Activated CD8-positive, alpha-beta memory T cell treated with anti-CD3 and anti-CD28 coated beads for 48 hours (primary cell): ENCODE measurements at regions not wholly inside any gene's neighbourhood (a gene's known extent, or its start where the extent isn't known, plus 50 kb on each side); places are given as distances from the start of the nearest gene placed in this dataset.
"Not testable (repeated sequence)": the region's sequence is repeated elsewhere in the genome, so short reads cannot be mapped to it uniquely, and the experiment has no call there.

Experiments used
- DNase-seq, 3 experiments: peaks; one replicate each; pipeline ENCODE4 v3.0.0-alpha.2; 2020; ENCODE audit warnings: low read depth in 2 of 3, low spot score in 2 of 3

DNA sequence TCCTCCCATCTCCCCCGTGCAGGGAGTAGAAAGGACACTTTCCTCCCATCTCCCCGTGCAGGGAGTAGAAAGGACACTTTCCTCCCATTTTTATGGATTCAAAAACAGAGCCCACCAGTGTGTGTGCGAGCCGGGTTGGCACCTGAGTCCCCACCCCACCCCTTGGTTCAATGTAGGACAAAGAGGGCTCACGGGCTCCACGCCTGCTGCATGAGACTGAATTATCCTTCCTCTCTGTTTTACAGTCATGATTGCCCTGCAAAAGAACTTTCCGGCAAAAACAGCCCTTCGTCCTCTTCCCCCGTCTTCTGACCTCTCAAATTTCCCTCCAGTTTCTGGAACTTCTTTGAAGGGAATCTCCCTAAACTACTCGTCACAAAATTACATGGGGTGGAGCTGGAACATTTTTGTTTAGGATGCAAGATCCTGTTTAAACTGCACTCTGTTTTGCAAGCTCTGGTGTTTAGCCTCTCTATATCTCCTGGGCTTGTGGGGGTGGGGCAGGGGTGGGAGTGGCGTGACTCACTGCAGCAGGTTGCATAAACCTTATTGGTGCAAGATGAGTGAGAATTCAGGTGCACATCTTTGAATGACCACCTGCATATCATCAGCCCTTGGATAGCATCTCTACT lies 99.8 kb downstream of the PSMG1 start:
- DNase-seq = no peak

GRCh38 chr21:39082656-39083376 lies 100.4 kb downstream of the PSMG1 start:
- no peak for DNase-seq

GRCh38 chr21:39080366-39080765 lies 102.9 kb downstream of the PSMG1 start:
- no peak for DNase-seq

- DNase-seq = no peak
Observed at GRCh38 chr21:39079617-39080016, 103.6 kb downstream of the PSMG1 start.

- no peak for DNase-seq
Observed at GRCh38 chr21:39078322-39079065, 104.8 kb downstream of the PSMG1 start.

DNA sequence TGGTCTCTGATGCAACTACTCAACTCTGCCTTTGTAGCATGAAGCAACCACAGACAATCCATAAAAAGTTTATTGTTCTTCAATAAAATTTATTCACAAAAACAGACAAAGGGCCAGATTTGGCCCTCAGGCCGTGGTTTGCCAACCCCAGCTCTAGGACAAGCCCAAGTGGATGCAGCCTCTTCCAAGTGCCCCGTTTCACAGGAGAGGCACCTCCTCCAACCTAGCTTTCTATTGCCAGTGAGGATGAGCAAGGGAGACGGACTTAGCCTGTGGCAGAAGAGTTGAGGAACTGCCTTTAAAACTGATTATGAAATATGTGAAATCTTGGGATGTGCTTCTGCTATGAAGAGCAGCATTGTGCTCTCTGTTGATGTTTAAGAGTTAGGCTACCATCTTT lies 105.4 kb downstream of the PSMG1 start:
- DNase-seq = no peak

DNA sequence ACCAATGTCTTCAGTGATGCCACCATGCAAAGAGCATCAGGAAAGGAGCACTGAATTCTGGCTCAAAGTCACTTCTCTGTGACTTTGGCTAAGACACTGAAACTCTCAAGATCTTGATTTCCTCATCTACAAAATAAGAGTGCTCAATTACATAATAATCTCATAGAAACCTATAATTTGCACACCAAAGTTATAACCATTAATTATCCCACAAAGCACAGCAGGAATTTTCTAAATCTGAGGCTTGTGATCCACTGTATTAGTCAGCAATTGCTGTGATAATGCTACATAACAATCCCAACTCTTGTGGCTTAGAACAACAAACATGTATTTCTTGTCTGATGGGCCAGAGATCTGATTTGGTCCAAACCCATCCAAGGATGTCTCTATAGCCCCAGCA lies 108.7 kb downstream of the PSMG1 start:
- DNase-seq = no peak

GRCh38 chr21:39073717-39074116 lies 109.5 kb downstream of the PSMG1 start:
- DNase-seq = no peak

GRCh38 chr21:39073063-39073462 lies 110.2 kb downstream of the PSMG1 start:
- no peak for DNase-seq

GRCh38 chr21:39072468-39072867 lies 110.8 kb downstream of the PSMG1 start:
- DNase-seq = no peak

DNA sequence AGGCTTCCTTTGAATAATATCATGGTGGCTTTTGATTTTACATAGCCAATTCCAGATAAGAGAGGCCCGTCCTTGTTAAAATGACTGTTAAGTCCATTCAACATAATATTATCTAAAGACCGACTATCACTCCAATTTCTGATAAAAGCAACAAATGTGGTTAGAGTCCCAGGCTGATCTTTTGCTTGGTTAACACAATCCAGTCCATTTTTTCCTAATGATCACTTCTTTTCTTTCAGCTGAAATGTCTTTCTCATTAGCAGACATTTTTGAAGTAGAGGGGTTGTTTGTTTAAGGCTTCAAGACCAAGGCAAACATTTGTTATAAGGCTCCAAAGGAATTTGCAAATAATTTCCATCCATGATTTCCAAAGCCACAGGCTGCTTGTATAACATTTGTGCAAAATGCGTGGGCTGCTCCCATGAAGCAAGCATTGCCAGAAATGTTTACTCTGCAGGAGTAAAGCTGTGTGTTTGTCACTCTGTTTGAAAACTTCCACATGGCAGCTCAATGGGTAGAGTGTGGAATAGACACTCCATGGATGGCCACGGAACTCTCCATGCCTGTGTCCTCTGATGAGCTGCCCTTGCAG lies 111.5 kb downstream of the PSMG1 start:
- DNase-seq = no peak

DNA sequence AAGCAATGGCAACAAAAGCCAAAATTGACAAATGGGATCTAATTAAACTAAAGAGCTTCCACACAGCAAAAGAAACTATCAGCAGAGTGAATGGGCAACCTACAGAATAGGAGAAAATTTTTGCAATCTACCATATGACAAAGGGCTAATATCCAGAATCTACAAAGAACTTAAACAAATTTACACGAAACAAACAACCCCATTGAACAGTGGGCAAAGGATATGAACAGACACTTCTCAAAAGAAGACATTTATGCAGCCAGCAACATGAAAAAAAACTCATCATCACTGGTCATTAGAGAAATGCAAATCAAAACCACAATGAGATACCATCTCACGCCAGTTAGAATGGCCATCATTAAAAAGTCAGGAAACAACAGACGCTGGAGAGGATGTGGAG lies 113.4 kb downstream of the PSMG1 start:
- DNase-seq = not testable (repeated sequence)

DNA sequence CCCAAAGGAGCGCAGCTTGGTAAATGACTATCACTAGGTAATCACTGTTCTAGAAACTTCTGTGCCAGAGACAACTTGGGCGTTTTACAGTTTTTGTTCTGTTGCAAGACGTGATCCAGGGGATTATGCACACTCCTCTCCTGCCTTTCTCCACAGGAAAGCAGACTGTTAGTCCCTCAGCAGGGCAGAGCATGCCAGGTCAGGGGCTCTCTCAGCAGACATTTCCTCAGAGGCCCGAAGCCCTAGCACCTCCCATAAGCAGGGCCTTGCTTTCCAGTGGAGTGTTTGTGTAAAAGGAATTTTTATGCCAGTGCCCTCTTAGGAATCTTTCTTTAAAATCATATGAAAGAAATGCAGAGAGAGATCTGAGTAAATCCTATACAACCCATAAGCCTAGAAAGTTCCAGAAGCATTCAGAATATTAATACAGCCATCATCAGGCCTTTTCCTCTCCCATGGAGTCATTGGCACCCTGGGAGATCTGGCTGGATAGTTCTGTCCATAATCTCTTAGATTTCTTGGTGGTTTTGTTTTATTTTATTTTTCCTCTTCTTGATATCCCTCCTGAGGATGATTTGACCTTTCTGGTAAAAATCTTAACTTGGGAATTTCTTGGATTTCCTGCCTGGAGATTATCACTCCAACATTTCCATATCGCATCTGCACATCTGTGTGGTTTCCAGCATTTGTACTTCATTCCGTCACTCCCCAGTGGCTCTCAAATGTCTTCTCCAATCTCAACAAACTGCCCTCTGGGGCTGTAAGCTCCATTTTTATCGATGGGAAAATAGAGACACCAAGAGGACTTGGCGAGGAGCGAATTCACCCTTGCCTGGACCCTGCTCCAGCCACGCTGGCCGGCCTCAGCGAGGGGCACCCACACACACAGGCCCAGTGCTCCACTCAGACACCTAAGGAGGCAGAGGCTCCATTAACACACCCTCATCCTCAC lies 116.1 kb downstream of the PSMG1 start:
- no peak for DNase-seq

- no peak for DNase-seq
Observed at GRCh38 chr21:39065917-39066316, 117.3 kb downstream of the PSMG1 start.

GRCh38 chr21:39064325-39065012 lies 118.8 kb downstream of the PSMG1 start:
- DNase-seq = no peak

GRCh38 chr21:39063517-39063916 lies 119.7 kb downstream of the PSMG1 start:
- DNase-seq = no peak

DNA sequence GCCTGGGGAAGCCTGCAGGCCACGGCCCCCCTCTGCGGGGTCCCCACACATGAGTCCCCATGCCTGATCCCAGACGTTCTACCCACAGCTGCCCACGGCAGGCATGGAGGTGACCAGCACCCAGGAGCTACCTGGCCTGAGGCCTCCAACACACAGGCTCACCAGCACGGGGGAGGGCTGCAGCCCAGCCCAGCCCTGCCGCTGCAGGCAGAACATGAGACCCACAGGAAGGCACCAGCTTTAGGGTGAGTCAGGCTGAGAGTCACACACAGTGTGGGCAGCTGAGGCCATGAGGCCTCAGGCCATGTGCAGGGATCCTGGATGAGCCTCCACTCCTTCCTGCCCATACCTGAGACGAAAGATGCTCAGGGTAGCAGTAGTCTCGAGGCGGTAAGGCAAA lies 121.1 kb downstream of the PSMG1 start:
- no peak for DNase-seq

DNA sequence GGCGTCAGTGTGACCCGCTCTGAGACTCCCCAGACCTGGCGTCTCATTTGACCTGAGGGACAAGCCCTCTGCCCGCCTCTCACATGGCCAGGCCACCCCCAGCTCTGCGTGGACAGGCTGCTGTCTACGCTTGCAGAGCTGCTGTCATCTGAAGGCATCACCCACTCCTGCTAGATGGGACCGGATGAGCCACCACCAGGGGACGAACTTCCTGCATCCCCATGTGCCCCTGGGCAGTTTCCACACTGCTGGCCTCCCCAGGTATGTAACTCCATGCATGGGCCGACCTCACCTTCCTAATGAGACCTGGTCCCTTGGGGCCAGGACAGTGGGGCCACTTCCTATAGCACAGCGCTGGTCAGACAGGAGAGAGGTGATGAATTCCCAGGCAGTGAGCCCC lies 121.5 kb downstream of the PSMG1 start:
- DNase-seq = no peak

GRCh38 chr21:39060485-39061083 lies 122.7 kb downstream of the PSMG1 start:
- no peak for DNase-seq

DNA sequence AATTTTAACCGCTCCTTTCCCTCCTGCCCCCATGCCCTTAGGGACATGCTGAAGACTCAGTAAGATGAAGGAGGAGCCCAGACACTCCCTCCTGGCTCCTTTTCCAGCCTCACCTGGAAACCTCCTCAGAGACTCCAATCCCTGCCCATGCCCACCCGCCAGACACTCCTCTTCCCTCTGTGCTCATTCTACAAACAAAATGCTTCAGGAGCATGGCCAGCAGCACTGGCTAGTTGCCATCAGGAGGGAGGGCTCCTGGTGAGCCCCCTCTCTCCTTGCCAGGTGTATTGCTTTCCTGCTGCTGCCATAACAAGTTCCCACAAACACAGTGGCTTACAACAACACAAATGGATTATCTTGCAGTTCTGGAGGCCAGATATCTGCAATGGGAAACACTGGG lies 126.1 kb downstream of the PSMG1 start:
- DNase-seq = no peak
